Activated T-helper 1 cell treated with anti-CD3 and anti-CD28 coated beads, Interleukin-2, amount 50 U/mL, for 16 hours (primary cell): ENCODE measurements at regions not wholly inside any gene's neighbourhood (a gene's known extent, or its start where the extent isn't known, plus 50 kb on each side); places are given as distances from the start of the nearest gene placed in this dataset.

Source experiments
- DNase-seq, 2 donors: peaks; one replicate each; pipeline ENCODE4 v3.0.0-alpha.2; 2020; ENCODE audit warnings: low read depth in 1 of 2, low spot score in 1 of 2

- DNase-seq = no peak
Measured at GRCh38 chr2:221167561-221167960, 404.5 kb downstream of the EPHA4 start.

- no peak for DNase-seq
Measured at GRCh38 chr2:221169724-221170123, 402.4 kb downstream of the EPHA4 start.

- no peak for DNase-seq
Measured at GRCh38 chr2:221170548-221170947, 401.6 kb downstream of the EPHA4 start.

GRCh38 chr2:221176667-221177066 is 395.4 kb downstream of the EPHA4 start:
- DNase-seq = no peak

GRCh38 chr2:221178139-221178538 is 394.0 kb downstream of the EPHA4 start:
- DNase-seq = no peak

GRCh38 chr2:221186873-221187272 is 385.2 kb downstream of the EPHA4 start:
- no peak for DNase-seq

GRCh38 chr2:221189431-221190067 is 382.6 kb downstream of the EPHA4 start:
- DNase-seq = no peak

- DNase-seq = no peak
Measured at GRCh38 chr2:221195829-221196228, 376.3 kb downstream of the EPHA4 start.

- no peak for DNase-seq
Measured at GRCh38 chr2:221197225-221197856, 374.8 kb downstream of the EPHA4 start.

GRCh38 chr2:221198309-221198708 is 373.8 kb downstream of the EPHA4 start:
- DNase-seq = no peak

- DNase-seq = no peak
Measured at GRCh38 chr2:221200184-221200839, 371.8 kb downstream of the EPHA4 start.

GRCh38 chr2:221202431-221202830 is 369.7 kb downstream of the EPHA4 start:
- no peak for DNase-seq

- DNase-seq = no peak
Measured at GRCh38 chr2:221203125-221203524, 369.0 kb downstream of the EPHA4 start.

GRCh38 chr2:221203856-221204255 is 368.2 kb downstream of the EPHA4 start:
- no peak for DNase-seq

- DNase-seq = no peak
Measured at GRCh38 chr2:221204699-221205098, 367.4 kb downstream of the EPHA4 start.

GRCh38 chr2:221205103-221205673 is 366.9 kb downstream of the EPHA4 start:
- DNase-seq = no peak

- no peak for DNase-seq
Measured at GRCh38 chr2:221210686-221211085, 361.4 kb downstream of the EPHA4 start.

- DNase-seq = no peak
Measured at GRCh38 chr2:221211653-221212052, 360.5 kb downstream of the EPHA4 start.

GRCh38 chr2:221212105-221212504 is 360.0 kb downstream of the EPHA4 start:
- DNase-seq = no peak

- DNase-seq = no peak
Measured at GRCh38 chr2:221215487-221215886, 356.6 kb downstream of the EPHA4 start.

- DNase-seq = no peak
Measured at GRCh38 chr2:221216636-221217035, 355.5 kb downstream of the EPHA4 start.

GRCh38 chr2:221225752-221226151 is 346.4 kb downstream of the EPHA4 start:
- no peak for DNase-seq
